ENCODE measurements at regions not wholly inside any gene's neighbourhood (a gene's known extent, or its start where the extent isn't known, plus 50 kb on each side); places are given as distances from the start of the nearest gene placed in this dataset.

GRCh38 chr5:159780246-159780645 is 136.0 kb upstream of the ADRA1B start:
- no peak for DNase-seq
- no peak overlapping the region for H3K27ac ChIP-seq
- no peaks in the 10 kb centered on the region for H3K9me3 ChIP-seq (replicated peaks)
- H3K4me3 ChIP-seq, result no peak overlapping the region
- H3K27me3 ChIP-seq, result no peaks in the 10 kb centered on the region
- no peaks in the 10 kb centered on the region for H3K36me3 ChIP-seq
- no peaks in the 10 kb centered on the region for H3K4me1 ChIP-seq

DNA sequence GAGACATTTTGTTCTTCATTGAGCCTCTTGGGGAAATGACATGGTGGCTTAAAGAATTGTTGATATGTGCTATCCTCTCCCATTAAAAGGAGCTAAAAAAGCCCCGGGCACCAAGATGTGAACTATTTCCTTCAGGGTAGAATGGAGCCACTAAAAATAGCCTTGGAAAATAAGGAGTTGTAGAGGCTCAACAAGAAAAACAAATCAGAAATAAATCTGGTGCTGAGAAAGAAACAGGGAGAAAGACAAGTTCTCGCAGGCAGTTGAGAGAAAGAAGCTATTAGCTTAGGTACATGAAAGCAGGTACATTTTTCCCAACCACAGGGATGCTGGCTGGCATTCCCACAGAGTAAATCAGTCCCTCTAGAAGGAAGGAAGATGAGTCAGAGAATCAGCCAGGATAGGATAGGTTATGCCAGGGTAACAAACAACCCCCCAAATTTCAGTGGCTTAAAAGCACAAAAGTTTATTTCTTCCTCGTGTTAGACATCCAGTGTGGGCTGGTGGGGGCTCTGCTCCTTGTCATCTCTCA is 134.6 kb upstream of the ADRA1B start:
- no peaks in the 10 kb centered on the region for H3K9me3 ChIP-seq (replicated peaks)
- H3K4me3 ChIP-seq, result no peak overlapping the region
- H3K36me3 ChIP-seq, result no peaks in the 10 kb centered on the region
- DNase-seq, result no peak
- no peak overlapping the region for H3K27ac ChIP-seq
- 0 out of 2 replicates have a peak, but pooled peaks cover 3% of the 10 kb centered on the region for H3K27me3 ChIP-seq
- H3K4me1 ChIP-seq, result no peaks in the 10 kb centered on the region

GRCh38 chr5:159782197-159782994 is 133.9 kb upstream of the ADRA1B start:
- H3K4me1 ChIP-seq, result no peaks in the 10 kb centered on the region
- DNase-seq, result no peak
- H3K4me3 ChIP-seq, result no peak overlapping the region
- H3K36me3 ChIP-seq, result no peaks in the 10 kb centered on the region
- no peak overlapping the region for H3K27ac ChIP-seq
- H3K9me3 ChIP-seq (replicated peaks), result no peaks in the 10 kb centered on the region
- H3K27me3 ChIP-seq, result peaks cover 3% of the 10 kb centered on the region; the same call in 1 of the 2 replicates

DNA sequence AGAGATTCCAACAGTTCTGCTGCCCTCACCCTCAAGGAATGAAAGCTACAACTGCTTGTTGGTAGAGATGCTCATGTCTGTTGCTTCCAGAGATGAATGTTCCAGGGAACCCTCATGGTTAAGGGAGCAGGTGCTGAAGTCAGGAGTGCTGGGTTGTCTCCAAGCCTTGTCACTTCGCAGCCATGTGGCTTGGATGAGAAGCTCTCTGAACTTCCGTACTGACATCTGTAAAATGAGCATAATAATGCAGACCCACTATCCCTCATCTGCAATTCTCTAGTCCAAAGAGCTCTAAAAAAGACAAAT is 133.3 kb upstream of the ADRA1B start:
- Histone ChIP-seq H3K9me3 (replicated peaks) (no peaks in the 10 kb centered on the region), H3K4me1 (no peaks in the 10 kb centered on the region), H3K27me3 (peaks cover 3% of the 10 kb centered on the region; the same call in 1 of the 2 replicates), H3K4me3 (no peak overlapping the region), H3K36me3 (no peaks in the 10 kb centered on the region), H3K27ac (no peak overlapping the region)
- no peak for DNase-seq

- Histone ChIP-seq H3K36me3 (no peaks in the 10 kb centered on the region), H3K4me1 (no peaks in the 10 kb centered on the region), H3K27ac (no peak overlapping the region), H3K4me3 (no peak overlapping the region), H3K27me3 (peaks cover 3% of the 10 kb centered on the region; the same call in 1 of the 2 replicates), H3K9me3 (replicated peaks) (no peaks in the 10 kb centered on the region)
- DNase-seq, result no peak
Measured at GRCh38 chr5:159783726-159784247, 132.5 kb upstream of the ADRA1B start.

GRCh38 chr5:159784993-159785392 is 131.3 kb upstream of the ADRA1B start:
- no peaks in the 10 kb centered on the region for H3K9me3 ChIP-seq (replicated peaks)
- no peaks in the 10 kb centered on the region for H3K36me3 ChIP-seq
- no peaks in the 10 kb centered on the region for H3K4me1 ChIP-seq
- peaks cover 3% of the 10 kb centered on the region; the same call in 1 of the 2 replicates for H3K27me3 ChIP-seq
- H3K27ac ChIP-seq, result no peak overlapping the region
- DNase-seq, result no peak
- no peak overlapping the region for H3K4me3 ChIP-seq

DNA sequence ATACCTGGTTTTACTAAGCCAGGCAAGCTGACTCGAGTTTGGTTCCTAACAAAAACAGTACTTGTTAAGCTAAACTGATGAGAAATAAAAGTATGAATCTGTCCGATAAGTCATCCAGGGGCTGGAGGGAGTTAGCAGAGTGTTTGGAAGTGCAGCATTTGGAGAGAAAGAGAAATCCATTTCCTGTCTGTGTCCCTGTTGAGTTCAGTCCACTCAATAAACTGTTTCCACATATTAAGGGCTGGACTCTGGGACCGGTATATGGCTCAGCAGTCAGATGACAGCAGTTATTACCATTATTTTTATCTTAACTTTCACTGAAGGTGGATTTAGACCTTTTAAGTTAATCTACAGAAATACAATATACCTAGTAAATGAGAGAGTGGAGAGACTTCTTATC is 130.6 kb upstream of the ADRA1B start:
- H3K27ac ChIP-seq, result no peak overlapping the region
- H3K27me3 ChIP-seq, result peaks cover 3% of the 10 kb centered on the region; the same call in 1 of the 2 replicates
- H3K4me1 ChIP-seq, result no peaks in the 10 kb centered on the region
- H3K9me3 ChIP-seq (replicated peaks), result no peaks in the 10 kb centered on the region
- H3K36me3 ChIP-seq, result no peaks in the 10 kb centered on the region
- DNase-seq, result no peak
- H3K4me3 ChIP-seq, result no peak overlapping the region

DNA sequence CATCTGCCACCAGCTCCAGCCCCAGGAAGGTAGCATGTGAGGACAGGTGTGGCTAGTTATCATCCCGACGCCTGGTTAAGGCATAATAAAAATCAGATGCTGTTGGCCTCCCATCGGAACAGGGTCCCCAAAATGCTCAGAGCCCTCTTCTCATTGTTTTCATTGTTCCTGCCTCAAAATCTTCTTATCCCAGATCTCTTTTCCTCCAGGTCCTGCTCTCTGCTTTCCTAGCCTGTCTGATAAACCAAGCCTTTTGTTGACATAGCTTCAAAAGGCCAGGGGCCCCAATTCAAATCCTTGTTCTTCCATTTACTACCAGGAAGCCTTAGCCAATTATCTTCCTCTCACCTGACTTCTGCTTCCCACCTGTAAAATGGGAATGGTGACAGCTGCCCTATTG is 130.1 kb upstream of the ADRA1B start:
- Histone ChIP-seq H3K36me3 (no peaks in the 10 kb centered on the region), H3K4me1 (no peaks in the 10 kb centered on the region), H3K9me3 (replicated peaks) (no peaks in the 10 kb centered on the region), H3K27ac (no peak overlapping the region), H3K27me3 (peaks cover 3% of the 10 kb centered on the region; the same call in 1 of the 2 replicates), H3K4me3 (no peak overlapping the region)
- no peak for DNase-seq

DNA sequence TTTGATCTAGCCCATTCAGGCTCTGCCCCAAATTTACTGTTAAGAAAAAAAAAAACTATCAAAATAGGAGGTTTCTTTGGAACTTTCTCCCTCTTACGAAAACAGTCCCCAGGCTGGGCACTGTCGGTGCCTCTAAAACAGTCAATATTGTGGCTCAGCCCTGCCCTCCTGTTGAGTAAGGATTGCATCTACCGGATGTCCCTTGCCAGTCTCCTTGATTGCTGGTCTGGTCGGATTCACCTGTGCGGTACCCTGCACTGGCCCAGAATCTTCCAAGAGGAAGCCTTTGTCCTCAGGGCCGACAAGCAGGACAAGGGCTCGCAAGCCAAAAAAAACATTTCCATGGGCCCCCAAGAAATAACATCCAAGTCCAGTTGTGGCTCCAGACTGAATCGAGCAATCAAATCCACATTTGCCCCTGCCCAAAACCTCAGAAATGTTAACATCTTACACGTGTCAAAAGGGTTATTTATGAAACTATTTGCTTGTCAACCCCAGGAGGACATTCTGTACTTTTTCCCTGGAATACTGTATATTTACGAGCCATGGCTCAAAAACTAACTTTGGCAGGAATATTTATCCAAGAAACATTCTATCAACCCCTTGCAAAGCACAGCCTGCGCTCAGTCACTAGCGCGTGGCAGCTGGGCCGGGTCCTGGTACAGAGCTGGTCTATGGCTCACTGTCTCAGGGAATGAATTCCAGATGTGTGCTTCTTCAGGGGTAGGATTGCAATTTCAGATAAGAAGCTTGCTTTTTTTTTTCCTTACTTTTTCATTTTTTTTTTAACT is 129.2 kb upstream of the ADRA1B start:
- Histone ChIP-seq H3K9me3 (replicated peaks) (no peaks in the 10 kb centered on the region), H3K4me3 (no peak overlapping the region), H3K27ac (no peak overlapping the region), H3K27me3 (peaks cover 3% of the 10 kb centered on the region; the same call in 1 of the 2 replicates), H3K36me3 (no peaks in the 10 kb centered on the region), H3K4me1 (no peaks in the 10 kb centered on the region)
- DNase-seq, result no peak

GRCh38 chr5:159787837-159788236 is 128.4 kb upstream of the ADRA1B start:
- Histone ChIP-seq H3K27me3 (peaks cover 3% of the 10 kb centered on the region; the same call in 1 of the 2 replicates), H3K27ac (no peak overlapping the region), H3K4me3 (no peak overlapping the region), H3K9me3 (replicated peaks) (no peaks in the 10 kb centered on the region), H3K36me3 (no peaks in the 10 kb centered on the region), H3K4me1 (no peaks in the 10 kb centered on the region)
- DNase-seq, result no peak

DNA sequence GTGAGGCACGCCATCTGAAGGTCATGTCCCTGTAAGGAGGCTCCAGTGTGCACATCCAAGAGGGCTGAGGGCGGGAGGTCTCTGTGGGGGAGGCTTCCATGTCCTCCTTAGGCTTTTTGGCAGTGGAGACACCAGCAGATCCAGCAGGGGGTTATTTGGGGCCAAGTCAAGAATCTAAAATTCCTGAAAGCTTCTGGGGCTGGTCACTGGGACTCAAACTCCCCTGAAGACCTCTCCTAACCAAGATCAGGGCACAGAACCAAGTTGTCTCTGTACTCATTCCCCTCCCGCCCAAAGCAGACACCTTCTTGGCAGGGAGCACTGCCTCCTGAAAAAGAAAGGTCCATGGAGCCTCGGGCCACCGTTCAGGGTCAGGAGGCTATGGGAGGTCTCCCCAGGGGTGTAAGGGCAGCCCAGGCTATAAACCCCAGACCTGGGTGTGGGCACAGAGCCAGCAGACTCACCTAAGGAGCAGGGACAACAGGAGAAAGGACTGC is 127.4 kb upstream of the ADRA1B start:
- Histone ChIP-seq H3K27ac (no peak overlapping the region), H3K36me3 (no peaks in the 10 kb centered on the region), H3K9me3 (replicated peaks) (no peaks in the 10 kb centered on the region), H3K27me3 (peaks cover 3% of the 10 kb centered on the region; the same call in 1 of the 2 replicates), H3K4me3 (no peak overlapping the region), H3K4me1 (no peaks in the 10 kb centered on the region)
- DNase-seq, result no peak

DNA sequence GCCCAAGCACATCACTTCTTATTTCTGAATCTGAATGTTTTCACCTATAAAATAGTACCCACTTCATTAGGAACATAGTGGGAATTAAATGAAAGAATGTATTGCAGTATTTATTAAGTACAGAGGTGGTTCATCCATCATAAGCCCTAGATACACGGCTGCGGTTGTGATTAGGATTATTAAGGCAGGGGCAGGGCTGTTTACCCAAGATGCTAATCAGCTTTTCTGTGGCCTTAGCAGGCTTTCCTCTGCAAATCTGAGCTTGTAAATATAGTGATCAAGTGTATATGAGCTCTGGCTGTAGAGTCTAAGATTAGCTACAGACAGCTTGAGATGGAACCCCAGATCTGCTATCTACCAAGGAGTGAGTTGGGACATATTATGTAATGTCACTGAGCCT is 124.1 kb upstream of the ADRA1B start:
- DNase-seq, result no peak
- Histone ChIP-seq H3K4me3 (no peak overlapping the region), H3K36me3 (no peaks in the 10 kb centered on the region), H3K27me3 (no peaks in the 10 kb centered on the region; the same call in 1 of the 2 replicates), H3K27ac (no peak overlapping the region), H3K9me3 (replicated peaks) (no peaks in the 10 kb centered on the region), H3K4me1 (no peaks in the 10 kb centered on the region)

GRCh38 chr5:159797261-159797970 is 118.9 kb upstream of the ADRA1B start:
- no peaks in the 10 kb centered on the region for H3K9me3 ChIP-seq (replicated peaks)
- H3K4me1 ChIP-seq, result no peaks in the 10 kb centered on the region
- no peaks in the 10 kb centered on the region for H3K36me3 ChIP-seq
- H3K4me3 ChIP-seq, result no peak overlapping the region
- H3K27ac ChIP-seq, result no peak overlapping the region
- 0 out of 2 replicates have a peak, but pooled peaks cover 4% of the 10 kb centered on the region for H3K27me3 ChIP-seq
- DNase-seq, result no peak

DNA sequence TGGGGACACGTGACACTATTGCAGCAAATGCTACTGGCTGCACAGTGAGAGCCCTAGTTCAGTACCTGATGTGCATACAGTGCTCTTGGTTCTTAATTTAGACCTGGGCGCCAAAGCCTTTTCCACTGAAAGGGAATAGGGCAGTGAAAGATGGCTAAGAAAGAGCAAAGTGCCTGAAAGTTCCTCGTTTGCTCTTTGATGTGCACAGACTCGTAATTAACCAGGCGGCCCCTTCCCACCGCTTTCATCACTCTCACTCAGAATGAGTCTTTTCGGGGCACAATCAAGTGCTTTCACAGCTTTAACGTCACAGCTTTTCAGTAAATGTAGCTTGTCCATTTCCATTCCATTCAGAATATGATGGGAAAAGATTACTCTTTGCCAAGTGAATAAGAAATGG is 116.6 kb upstream of the ADRA1B start:
- Histone ChIP-seq H3K27ac (no peak overlapping the region), H3K4me3 (no peak overlapping the region), H3K36me3 (no peaks in the 10 kb centered on the region), H3K9me3 (replicated peaks) (no peaks in the 10 kb centered on the region), H3K27me3 (0 out of 2 replicates have a peak, but pooled peaks cover 4% of the 10 kb centered on the region), H3K4me1 (no peaks in the 10 kb centered on the region)
- DNase-seq, result no peak

Data from SJCRH30 (cell line).